ENCODE measurements at regions not wholly inside any gene's neighbourhood (a gene's known extent, or its start where the extent isn't known, plus 50 kb on each side); places are given as distances from the start of the nearest gene placed in this dataset.

DNA sequence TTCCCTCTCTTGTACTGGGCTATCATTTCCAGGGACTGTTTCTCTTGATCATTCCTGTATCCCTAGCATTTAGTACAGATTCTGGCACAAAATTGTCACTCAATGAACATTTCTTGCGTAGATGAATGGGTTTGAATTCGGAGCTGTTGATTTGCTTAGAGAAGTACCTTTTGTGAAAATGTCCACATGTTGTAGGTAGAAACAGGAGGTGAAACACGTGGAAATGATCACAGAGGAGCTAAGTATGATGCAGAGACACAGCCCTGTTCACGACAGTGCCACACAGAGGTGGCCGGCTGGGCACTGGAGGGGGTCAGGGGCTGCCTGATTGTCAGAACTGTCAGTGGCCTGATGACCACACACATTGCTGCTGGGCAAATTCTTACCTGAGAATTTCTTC, 196.1 kb upstream of the PRKCQ start:
- no peak for TF ChIP-seq SP2 (IDR thresholded peaks at IDR 0.05; ENCODE audit: extremely low read depth, low read depth, low read length, poor library complexity, severe bottlenecking)
- TF ChIP-seq, protein P1, sequence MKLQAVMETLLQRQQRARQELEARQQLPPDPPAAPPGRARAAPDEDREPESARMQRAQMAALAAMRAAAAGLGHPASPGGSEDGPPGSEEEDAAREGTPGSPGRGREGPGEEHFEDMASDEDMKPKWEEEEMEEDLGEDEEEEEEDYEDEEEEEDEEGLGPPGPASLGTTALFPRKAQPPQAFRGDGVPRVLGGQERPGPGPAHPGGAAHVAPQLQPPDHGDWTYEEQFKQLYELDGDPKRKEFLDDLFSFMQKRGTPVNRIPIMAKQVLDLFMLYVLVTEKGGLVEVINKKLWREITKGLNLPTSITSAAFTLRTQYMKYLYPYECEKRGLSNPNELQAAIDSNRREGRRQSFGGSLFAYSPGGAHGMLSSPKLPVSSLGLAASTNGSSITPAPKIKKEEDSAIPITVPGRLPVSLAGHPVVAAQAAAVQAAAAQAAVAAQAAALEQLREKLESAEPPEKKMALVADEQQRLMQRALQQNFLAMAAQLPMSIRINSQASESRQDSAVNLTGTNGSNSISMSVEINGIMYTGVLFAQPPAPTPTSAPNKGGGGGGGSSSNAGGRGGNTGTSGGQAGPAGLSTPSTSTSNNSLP (IDR thresholded peaks at IDR 0.05; ENCODE audit: borderline replicate concordance, low read depth, low read length) = no peak
- TF ChIP-seq, protein P2, sequence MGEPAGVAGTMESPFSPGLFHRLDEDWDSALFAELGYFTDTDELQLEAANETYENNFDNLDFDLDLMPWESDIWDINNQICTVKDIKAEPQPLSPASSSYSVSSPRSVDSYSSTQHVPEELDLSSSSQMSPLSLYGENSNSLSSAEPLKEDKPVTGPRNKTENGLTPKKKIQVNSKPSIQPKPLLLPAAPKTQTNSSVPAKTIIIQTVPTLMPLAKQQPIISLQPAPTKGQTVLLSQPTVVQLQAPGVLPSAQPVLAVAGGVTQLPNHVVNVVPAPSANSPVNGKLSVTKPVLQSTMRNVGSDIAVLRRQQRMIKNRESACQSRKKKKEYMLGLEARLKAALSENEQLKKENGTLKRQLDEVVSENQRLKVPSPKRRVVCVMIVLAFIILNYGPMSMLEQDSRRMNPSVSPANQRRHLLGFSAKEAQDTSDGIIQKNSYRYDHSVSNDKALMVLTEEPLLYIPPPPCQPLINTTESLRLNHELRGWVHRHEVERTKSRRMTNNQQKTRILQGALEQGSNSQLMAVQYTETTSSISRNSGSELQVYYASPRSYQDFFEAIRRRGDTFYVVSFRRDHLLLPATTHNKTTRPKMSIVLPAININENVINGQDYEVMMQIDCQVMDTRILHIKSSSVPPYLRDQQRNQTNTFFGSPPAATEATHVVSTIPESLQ (CRISPR knock-in tag; IDR thresholded peaks at IDR 0.05) = no peak
- TF ChIP-seq EGR1 (conservative IDR thresholded peaks at IDR 0.05) = no peak
- TF ChIP-seq GTF2F1 (IDR thresholded peaks at IDR 0.05; ENCODE audit: low read depth, low read length) = no peak
- no peak for TF ChIP-seq LEF1 (IDR thresholded peaks at IDR 0.05)
- no peak for TF ChIP-seq ZNF184 (CRISPR knock-in tag; IDR thresholded peaks at IDR 0.05)
- no peak for TF ChIP-seq DPF2 (IDR thresholded peaks at IDR 0.05)
- TF ChIP-seq SPI1 (IDR thresholded peaks at IDR 0.05; ENCODE audit: borderline replicate concordance, low read depth, low read length) = no peak
- no peak for TF ChIP-seq CEBPB (tag; IDR thresholded peaks at IDR 0.05)
- TF ChIP-seq TAF1 (IDR thresholded peaks at IDR 0.05; ENCODE audit: control insufficient read depth, extremely low read depth, insufficient read depth, low read length, severe bottlenecking) = no peak
- no peak for TF ChIP-seq ZNF274 (IDR thresholded peaks at IDR 0.05; ENCODE audit: borderline replicate concordance, low read depth, low read length)
- TF ChIP-seq, protein P3, sequence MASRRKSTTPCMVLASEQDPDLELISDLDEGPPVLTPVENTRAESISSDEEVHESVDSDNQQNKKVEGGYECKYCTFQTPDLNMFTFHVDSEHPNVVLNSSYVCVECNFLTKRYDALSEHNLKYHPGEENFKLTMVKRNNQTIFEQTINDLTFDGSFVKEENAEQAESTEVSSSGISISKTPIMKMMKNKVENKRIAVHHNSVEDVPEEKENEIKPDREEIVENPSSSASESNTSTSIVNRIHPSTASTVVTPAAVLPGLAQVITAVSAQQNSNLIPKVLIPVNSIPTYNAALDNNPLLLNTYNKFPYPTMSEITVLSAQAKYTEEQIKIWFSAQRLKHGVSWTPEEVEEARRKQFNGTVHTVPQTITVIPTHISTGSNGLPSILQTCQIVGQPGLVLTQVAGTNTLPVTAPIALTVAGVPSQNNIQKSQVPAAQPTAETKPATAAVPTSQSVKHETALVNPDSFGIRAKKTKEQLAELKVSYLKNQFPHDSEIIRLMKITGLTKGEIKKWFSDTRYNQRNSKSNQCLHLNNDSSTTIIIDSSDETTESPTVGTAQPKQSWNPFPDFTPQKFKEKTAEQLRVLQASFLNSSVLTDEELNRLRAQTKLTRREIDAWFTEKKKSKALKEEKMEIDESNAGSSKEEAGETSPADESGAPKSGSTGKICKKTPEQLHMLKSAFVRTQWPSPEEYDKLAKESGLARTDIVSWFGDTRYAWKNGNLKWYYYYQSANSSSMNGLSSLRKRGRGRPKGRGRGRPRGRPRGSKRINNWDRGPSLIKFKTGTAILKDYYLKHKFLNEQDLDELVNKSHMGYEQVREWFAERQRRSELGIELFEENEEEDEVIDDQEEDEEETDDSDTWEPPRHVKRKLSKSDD (conservative IDR thresholded peaks at IDR 0.05; ENCODE audit: low read length) = no peak
